LNCaP clone FGC (cell line): ENCODE measurements at regions not wholly inside any gene's neighbourhood (a gene's known extent, or its start where the extent isn't known, plus 50 kb on each side); places are given as distances from the start of the nearest gene placed in this dataset.

Experiments used
- DNase-seq: peaks from one replicate; pipeline ENCODE4 v3.0.0-alpha.2; 2011; ENCODE audit warnings: low read depth
- H3K4me3 ChIP-seq: 2 replicates; pipeline ENCODE4 v1.5.1; 2011; ENCODE audit warnings: mild to moderate bottlenecking, low read depth, low read length, control low read depth
- TF ChIP-seq, protein P1 (sequence below): IDR thresholded peaks from 2 replicates; pipeline ENCODE4 v1.5.1; 2012; ENCODE audit warnings: mild to moderate bottlenecking; ENCODE audit not compliant: control insufficient read depth, insufficient read depth; ENCODE audit errors: extremely low read depth

DNA sequence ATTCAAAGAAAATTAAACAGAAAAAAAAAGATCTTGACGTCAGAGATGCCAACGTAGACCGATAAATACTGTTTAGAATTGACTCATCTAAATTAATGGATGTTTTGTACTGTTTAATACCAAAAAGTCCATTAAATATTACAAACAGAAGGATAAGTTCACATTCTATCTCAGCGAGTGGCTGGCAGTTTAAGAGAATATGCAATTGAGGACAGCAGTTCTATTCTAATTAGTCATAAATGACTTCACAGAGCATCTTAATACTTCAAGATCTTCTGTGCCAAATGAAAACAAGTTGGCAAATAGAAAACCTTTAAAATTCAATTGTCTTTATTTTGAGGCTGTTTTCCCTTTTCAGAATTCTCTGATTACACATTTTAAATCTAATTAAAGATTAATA lies 326.6 kb upstream of the NREP start:
- no peak for DNase-seq
- H3K4me3 ChIP-seq, result no peak overlapping the region
- TF ChIP-seq, protein P1, sequence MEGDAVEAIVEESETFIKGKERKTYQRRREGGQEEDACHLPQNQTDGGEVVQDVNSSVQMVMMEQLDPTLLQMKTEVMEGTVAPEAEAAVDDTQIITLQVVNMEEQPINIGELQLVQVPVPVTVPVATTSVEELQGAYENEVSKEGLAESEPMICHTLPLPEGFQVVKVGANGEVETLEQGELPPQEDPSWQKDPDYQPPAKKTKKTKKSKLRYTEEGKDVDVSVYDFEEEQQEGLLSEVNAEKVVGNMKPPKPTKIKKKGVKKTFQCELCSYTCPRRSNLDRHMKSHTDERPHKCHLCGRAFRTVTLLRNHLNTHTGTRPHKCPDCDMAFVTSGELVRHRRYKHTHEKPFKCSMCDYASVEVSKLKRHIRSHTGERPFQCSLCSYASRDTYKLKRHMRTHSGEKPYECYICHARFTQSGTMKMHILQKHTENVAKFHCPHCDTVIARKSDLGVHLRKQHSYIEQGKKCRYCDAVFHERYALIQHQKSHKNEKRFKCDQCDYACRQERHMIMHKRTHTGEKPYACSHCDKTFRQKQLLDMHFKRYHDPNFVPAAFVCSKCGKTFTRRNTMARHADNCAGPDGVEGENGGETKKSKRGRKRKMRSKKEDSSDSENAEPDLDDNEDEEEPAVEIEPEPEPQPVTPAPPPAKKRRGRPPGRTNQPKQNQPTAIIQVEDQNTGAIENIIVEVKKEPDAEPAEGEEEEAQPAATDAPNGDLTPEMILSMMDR, result no peak

DNA sequence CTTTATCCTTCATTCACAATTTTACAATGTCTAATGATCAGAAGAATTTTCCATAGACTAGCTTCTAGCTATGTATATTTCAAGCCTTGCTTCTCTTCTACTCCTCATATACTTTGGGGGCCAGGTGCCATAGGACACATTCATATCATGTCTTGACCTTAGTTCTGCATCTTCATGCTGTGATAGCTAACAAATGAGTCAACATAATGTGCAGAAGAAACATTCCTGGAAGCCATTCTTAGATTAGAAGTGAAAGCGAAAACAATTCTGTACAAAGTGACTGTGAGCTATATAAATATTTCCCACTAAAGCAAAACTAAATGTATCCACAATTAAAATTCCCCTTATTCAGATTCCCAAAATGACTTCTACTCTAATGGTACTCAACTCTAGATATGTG lies 320.2 kb upstream of the NREP start:
- H3K4me3 ChIP-seq, result no peak overlapping the region
- TF ChIP-seq, protein P1, result no peak

DNA sequence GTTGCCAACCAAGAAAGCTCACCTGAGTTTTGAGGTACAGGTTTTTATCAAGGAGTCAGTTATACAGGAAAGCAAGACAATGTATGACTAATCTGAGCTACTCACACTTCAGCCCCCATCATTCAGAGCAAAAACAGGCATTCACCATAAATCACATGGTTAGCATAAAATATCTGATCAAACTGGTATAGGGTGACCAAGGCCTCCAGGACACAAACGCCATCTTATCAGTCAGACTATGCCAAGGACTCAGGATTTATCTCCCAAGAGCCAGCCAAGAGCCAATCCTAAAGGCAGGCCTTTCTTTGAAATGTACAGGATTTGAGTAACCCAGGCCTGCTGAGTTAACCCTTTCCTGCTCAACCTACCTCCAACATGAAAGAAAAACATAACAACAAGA lies 313.0 kb upstream of the NREP start:
- no peak for DNase-seq
- TF ChIP-seq, protein P1, result no peak
- H3K4me3 ChIP-seq, result no peak overlapping the region

More for the DNA sequence above, 320.2 kb upstream of the NREP start:
- DNase-seq, result no peak

DNA sequence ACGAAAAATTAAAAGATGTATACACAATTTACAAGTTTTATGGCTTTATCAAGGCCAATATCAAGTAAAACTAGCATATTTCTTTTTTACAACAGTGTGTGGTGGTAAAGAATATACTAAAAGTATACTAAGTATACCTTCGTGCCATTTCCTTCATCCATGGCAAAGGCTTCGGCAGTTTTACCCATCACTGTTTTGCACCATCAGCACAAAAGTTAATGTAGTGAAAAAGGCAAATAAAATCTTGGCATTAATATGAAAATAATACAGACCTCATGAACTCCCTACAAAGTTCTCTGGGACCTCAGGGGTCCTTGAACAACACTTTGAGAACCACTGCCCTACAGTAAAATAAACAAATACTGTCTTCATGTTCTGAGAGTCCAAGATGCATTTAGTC lies 312.3 kb upstream of the NREP start:
- TF ChIP-seq, protein P1, result no peak
- no peak overlapping the region for H3K4me3 ChIP-seq
- DNase-seq, result no peak

DNA sequence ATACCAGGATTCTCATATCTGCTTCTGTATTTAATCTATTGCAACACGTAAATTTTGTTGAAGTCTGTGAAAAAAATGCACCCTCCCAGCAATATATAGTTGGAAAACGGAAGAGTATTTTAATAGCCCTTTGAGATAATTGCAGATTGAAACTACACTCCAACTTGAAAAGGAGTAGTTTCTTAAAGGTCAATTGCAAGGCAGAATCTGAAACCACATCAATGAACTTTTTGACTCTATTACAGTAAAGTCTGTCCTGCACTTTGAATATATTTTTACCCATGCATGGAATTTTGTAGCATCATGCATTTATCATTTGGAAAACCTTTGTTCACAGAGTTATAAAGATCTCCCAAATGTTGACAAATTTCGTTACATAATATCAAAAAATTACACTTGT lies 311.6 kb upstream of the NREP start:
- no peak for DNase-seq
- TF ChIP-seq, protein P1, result no peak
- H3K4me3 ChIP-seq, result no peak overlapping the region

DNA sequence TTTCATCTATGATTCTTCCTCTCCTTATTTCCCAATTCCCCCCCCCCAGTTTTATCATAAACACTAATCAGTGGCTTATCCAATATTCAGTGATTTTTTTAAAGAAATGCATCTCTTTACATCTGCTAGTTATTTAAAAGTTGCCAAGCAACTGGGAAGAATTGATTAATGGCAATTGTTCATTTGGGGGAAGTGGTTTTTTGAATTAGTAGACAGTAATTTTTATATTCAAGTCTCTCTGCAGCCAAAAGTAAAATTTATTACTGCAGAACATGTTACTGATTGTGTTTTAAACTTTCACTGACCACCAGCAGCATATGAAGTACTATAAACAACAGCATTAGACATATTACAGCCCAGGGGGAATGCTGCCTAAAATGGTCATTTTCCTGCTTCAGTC lies 308.8 kb upstream of the NREP start:
- TF ChIP-seq, protein P1, result no peak
- DNase-seq, result no peak
- no peak overlapping the region for H3K4me3 ChIP-seq

DNA sequence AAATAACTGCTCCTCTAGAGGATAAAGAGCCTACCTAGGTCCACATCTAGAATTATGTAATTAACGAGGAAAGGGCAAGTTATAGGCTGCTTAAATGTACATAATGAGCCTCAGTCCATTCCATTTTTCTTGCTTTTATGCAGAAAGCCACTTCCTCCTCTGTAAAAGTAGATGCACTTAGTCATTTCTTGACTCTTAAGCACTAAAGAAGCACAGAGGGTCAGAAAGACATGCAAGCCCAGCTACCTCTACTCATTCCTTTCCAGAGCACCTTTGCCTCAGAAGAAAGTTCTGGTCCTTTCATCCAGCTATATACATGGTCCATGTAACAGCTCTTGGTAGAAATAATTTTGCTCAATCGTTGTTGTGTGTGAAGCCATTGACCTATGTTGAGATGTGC lies 308.0 kb upstream of the NREP start:
- TF ChIP-seq, protein P1, result no peak
- no peak overlapping the region for H3K4me3 ChIP-seq
- no peak for DNase-seq
